RWPE1 (cell line): ENCODE measurements at regions not wholly inside any gene's neighbourhood (a gene's known extent, or its start where the extent isn't known, plus 50 kb on each side); places are given as distances from the start of the nearest gene placed in this dataset.

Experiments
- CTCF ChIA-PET: fragments of 350-600 bp; sonication (Branson Sonifier 250); formaldehyde crosslinking; extraction: SDS; loops from one replicate; lab custom pipeline; 2021; lab: Yijun Ruan, JAX
- POLR2A ChIA-PET: fragments of 400-600 bp; formaldehyde crosslinking; extraction: SDS; loops from one replicate; lab custom pipeline; 2020; ENCODE audit warnings: antibody characterized with exemption; ENCODE audit not compliant: low non-redundant PET; lab: Yijun Ruan, JAX
- DNase-seq: peaks from one replicate; pipeline ENCODE4 v3.0.0; 2012; ENCODE audit warnings: low spot score
- H3K27ac ChIP-seq: fragments of 450-650 bp; 2 replicates; pipeline ENCODE4 v1.5.1; 2017
- TF ChIP-seq, protein P1 (sequence below): fragments of 450-650 bp; conservative IDR thresholded peaks from 2 replicates; pipeline ENCODE4 v1.5.1; 2017; ENCODE audit warnings: low read depth, mild to moderate bottlenecking

DNA sequence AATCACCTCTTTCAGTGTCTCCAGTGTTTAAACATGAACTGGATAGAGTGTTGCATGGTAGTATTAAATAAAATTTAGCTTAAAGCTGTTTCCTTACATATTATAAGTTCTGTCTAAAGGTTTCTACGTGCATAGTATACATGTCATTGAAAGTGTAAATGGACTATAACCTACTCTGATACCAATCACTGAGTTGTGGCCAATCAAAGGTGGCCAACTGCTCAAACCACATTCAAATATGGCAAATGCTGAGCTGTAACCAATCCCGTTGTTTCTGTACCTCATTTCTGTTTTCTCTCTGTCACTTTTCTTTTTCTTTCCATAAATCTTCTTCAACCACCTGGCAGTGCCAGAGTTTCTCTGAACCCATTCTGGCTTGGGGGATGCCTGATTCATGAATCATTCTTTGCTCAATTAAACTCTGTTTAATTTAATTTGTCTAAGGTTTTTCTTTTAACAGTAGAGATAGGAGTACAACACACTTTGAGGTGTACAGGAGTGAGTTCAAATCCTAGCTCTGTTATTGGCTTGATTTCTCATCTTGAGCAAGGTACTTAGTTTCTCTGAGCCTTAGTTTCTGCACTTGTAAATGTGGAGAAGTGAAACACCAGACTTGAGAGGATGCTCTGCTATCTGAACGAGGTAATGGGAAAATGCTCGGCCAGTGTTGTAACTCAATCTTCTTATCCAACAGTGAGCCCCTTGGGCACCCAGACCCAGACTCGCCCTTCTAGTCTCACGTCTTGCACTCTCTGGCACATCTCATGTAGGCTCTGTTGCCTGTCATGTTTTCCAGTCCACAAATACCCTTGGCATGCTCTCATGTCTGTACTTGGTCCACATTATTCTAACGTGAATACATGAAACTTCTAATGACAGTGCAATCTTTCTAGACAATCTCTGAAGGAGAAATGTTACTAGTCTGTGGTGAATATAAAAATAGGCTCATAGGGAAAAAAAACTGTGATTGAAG lies 228.0 kb downstream of the PIK3C3 start:
- ChIA-PET POLR2A (no interaction called here), CTCF (no interaction called here)
- TF ChIP-seq, protein P1, sequence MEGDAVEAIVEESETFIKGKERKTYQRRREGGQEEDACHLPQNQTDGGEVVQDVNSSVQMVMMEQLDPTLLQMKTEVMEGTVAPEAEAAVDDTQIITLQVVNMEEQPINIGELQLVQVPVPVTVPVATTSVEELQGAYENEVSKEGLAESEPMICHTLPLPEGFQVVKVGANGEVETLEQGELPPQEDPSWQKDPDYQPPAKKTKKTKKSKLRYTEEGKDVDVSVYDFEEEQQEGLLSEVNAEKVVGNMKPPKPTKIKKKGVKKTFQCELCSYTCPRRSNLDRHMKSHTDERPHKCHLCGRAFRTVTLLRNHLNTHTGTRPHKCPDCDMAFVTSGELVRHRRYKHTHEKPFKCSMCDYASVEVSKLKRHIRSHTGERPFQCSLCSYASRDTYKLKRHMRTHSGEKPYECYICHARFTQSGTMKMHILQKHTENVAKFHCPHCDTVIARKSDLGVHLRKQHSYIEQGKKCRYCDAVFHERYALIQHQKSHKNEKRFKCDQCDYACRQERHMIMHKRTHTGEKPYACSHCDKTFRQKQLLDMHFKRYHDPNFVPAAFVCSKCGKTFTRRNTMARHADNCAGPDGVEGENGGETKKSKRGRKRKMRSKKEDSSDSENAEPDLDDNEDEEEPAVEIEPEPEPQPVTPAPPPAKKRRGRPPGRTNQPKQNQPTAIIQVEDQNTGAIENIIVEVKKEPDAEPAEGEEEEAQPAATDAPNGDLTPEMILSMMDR: no peak
- no peak for DNase-seq
- H3K27ac ChIP-seq: no peak overlapping the region

GRCh38 chr18:42183746-42184145 lies 228.7 kb downstream of the PIK3C3 start:
- ChIA-PET POLR2A (no interaction called here), CTCF (no interaction called here)
- TF ChIP-seq, protein P1: no peak
- peak; percentile 34 for DNase-seq
- H3K27ac ChIP-seq: no peak overlapping the region

GRCh38 chr18:42184685-42185477 lies 229.8 kb downstream of the PIK3C3 start:
- CTCF ChIA-PET: interaction anchor here (0.5 kb wide), 1 partner anchor 1084 kb away, joined by 3 read pairs; no protein-coding TSS in a partner anchor
- TF ChIP-seq, protein P1: no peak
- no peak overlapping the region for H3K27ac ChIP-seq
- DNase-seq: no peak
- POLR2A ChIA-PET: no interaction called here

GRCh38 chr18:42185486-42185885 lies 230.5 kb downstream of the PIK3C3 start:
- TF ChIP-seq, protein P1: no peak
- ChIA-PET POLR2A (no interaction called here), CTCF (interaction anchor here (0.5 kb wide), 1 partner anchor 1084 kb away, joined by 3 read pairs; no protein-coding TSS in a partner anchor)
- no peak for DNase-seq
- no peak overlapping the region for H3K27ac ChIP-seq

GRCh38 chr18:42187611-42188380 lies 232.8 kb downstream of the PIK3C3 start:
- ChIA-PET POLR2A (no interaction called here), CTCF (no interaction called here)
- TF ChIP-seq, protein P1: no peak
- no peak for DNase-seq
- no peak overlapping the region for H3K27ac ChIP-seq
